K562 (cell line): ENCODE measurements at regions not wholly inside any gene's neighbourhood (a gene's known extent, or its start where the extent isn't known, plus 50 kb on each side); places are given as distances from the start of the nearest gene placed in this dataset.

Experiments used
- ATF1 ChIP-seq, 2 experiments: fragments of 450-650 bp in 1 of 2; IDR thresholded peaks; 2 replicates each; pipeline ENCODE4 v1.6.1; 2016; ENCODE audit warnings: missing compliant biosample characterization in 1 of 2, missing genetic modification characterization in 1 of 2
- CBX8 ChIP-seq: fragments of 200-600 bp; sonication (generic); IDR thresholded peaks from 2 replicates; pipeline ENCODE4 v1.6.1; 2012; ENCODE audit warnings: borderline replicate concordance, mixed run types, low read depth, mild to moderate bottlenecking, moderate library complexity, mixed read lengths, low read length, control low read depth, inconsistent platforms; ENCODE audit not compliant: poor library complexity, severe bottlenecking; ENCODE audit errors: extremely low read depth
- DPF2 ChIP-seq: fragments of 450-650 bp; IDR thresholded peaks from 2 replicates; pipeline ENCODE4 v1.6.1; 2016
- EP400 ChIP-seq: fragments of 450-650 bp; IDR thresholded peaks from 2 replicates; pipeline ENCODE4 v1.6.1; 2017; ENCODE audit warnings: antibody characterized with exemption, mild to moderate bottlenecking, moderate library complexity
- FOS ChIP-seq: IDR thresholded peaks from 3 replicates; pipeline ENCODE4 v1.6.1; 2011; ENCODE audit not compliant: insufficient read length; ENCODE audit errors: extremely low read depth
- GTF2E2 ChIP-seq: fragments of 200-800 bp; sonication (Bioruptor generic); IDR thresholded peaks from 2 replicates; pipeline ENCODE4 v1.6.1; 2016; ENCODE audit warnings: missing genetic modification characterization, missing compliant biosample characterization
- HBP1 ChIP-seq: fragments of 450-650 bp; formaldehyde crosslinking; IDR thresholded peaks from 2 replicates; pipeline ENCODE4 v1.4.0; 2022; ENCODE audit warnings: missing genetic modification characterization
- HDAC3 ChIP-seq: fragments of 450-650 bp; IDR thresholded peaks from 2 replicates; pipeline ENCODE4 v1.6.1; 2018; ENCODE audit warnings: borderline replicate concordance, mild to moderate bottlenecking, moderate library complexity; ENCODE audit not compliant: partially characterized antibody
- HMBOX1 ChIP-seq: sonication (generic); IDR thresholded peaks from 2 replicates; pipeline ENCODE4 v1.6.1; 2016
- KAT8 ChIP-seq: fragments of 450-650 bp; IDR thresholded peaks from 2 replicates; pipeline ENCODE4 v1.6.1; 2016; ENCODE audit warnings: low read depth, mild to moderate bottlenecking
- NBN ChIP-seq: fragments of 450-650 bp; IDR thresholded peaks from 2 replicates; pipeline ENCODE4 v1.6.1; 2016; ENCODE audit warnings: low read depth, mild to moderate bottlenecking
- NFE2 ChIP-seq: IDR thresholded peaks from 2 replicates; pipeline ENCODE4 v1.6.1; 2014; ENCODE audit warnings: antibody characterized with exemption, low read depth
- TEAD2 ChIP-seq: fragments of 450-650 bp; IDR thresholded peaks from 2 replicates; pipeline ENCODE4 v1.6.1; 2016; ENCODE audit warnings: missing genetic modification characterization, control low read depth, missing compliant biosample characterization
- ZBTB17 ChIP-seq: fragments of 450-650 bp; formaldehyde crosslinking; IDR thresholded peaks from 2 replicates; pipeline ENCODE4 v1.4.0; 2020; ENCODE audit warnings: mild to moderate bottlenecking
- ZBTB2 ChIP-seq: fragments of 450-650 bp; IDR thresholded peaks from 2 replicates; pipeline ENCODE4 v1.6.1; 2016; ENCODE audit warnings: antibody characterized with exemption
- ZKSCAN3 ChIP-seq: fragments of 250-450 bp; sonication (Bioruptor Pico); IDR thresholded peaks from 2 replicates; pipeline ENCODE4 v1.4.0; 2020
- ZNF175 ChIP-seq: fragments of 200-800 bp; sonication (Bioruptor generic); IDR thresholded peaks from 2 replicates; pipeline ENCODE4 v1.6.1; 2016; ENCODE audit warnings: low read depth, mild to moderate bottlenecking, missing genetic modification characterization, missing compliant biosample characterization
- ZNF395 ChIP-seq: fragments of 200-800 bp; sonication (Bioruptor generic); IDR thresholded peaks from 2 replicates; pipeline ENCODE4 v1.6.1; 2017; ENCODE audit warnings: missing genetic modification characterization, missing compliant biosample characterization
- ZNF586 ChIP-seq: fragments of 450-650 bp; formaldehyde crosslinking; conservative IDR thresholded peaks from 2 replicates; pipeline ENCODE4 v1.4.0; 2020; ENCODE audit warnings: mild to moderate bottlenecking, moderate library complexity
- ZNF609 ChIP-seq: sonication (generic); formaldehyde crosslinking; IDR thresholded peaks from 2 replicates; pipeline ENCODE4 v1.8.1; 2023; ENCODE audit warnings: missing genetic modification reagents, mild to moderate bottlenecking, borderline replicate concordance
- ZSCAN29 ChIP-seq: fragments of 450-650 bp; IDR thresholded peaks from 2 replicates; pipeline ENCODE4 v1.6.1; 2017

GRCh38 chr3:15899388-15899787 is 101.6 kb upstream of the ANKRD28 start (continued):
- TF ChIP-seq HMBOX1 (no peak), HDAC3 (no peak), ZNF586 (CRISPR knock-in tag) (no peak), ZSCAN29 (no peak), CBX8 (no peak), ATF1 (CRISPR knock-in tag; IDR thresholded peaks at IDR 0.05) (no peak), ATF1 (tag; IDR thresholded peaks at IDR 0.05) (no peak), ZKSCAN3 (CRISPR knock-in tag) (no peak), GTF2E2 (no peak), DPF2 (0 out of 2 replicates have a peak, but pooled peaks have one; percentile 50), NFE2 (peak; percentile 88), EP400 (no peak), HBP1 (CRISPR knock-in tag) (no peak), ZBTB17 (CRISPR knock-in tag) (no peak), ZNF175 (CRISPR knock-in tag) (no peak), KAT8 (no peak), ZNF395 (CRISPR knock-in tag) (no peak), TEAD2 (tag) (no peak), ZBTB2 (no peak), ZNF609 (CRISPR knock-in tag) (no peak), NBN (no peak), FOS (peak; percentile 15)
